ENCODE measurements at regions not wholly inside any gene's neighbourhood (a gene's known extent, or its start where the extent isn't known, plus 50 kb on each side); places are given as distances from the start of the nearest gene placed in this dataset.

DNA sequence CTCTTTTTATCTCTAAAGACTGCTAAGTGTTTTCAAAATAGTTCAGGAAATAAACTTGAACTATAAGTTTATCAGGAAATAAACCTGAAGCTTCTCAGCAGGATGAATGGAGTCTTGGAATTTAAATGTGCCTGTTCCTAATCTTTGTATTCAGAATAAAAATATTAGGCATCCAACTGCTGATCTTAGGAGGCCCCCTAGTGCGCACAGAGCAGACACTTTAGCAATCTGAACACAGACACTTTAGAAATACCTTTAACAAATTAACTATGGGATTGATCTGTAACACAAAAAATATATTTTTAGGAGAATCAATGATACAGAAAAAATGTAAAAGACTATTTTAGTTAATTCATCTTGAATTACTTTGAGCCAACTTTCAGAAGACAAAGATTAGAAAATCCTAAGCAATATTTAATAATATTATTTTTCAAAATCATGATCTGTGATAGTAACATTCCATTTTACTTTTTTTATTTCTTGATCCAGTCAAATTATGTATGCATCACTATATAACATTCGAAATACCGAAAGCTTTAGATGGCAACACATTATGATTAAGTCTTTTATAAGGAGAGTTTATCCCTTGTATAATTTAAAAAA, 80.9 kb downstream of the SLC41A2 start:
- WGBS = 79% methylated on average over 3 of the region's 3 CpGs
- Histone ChIP-seq H3K4me3 (ENCODE audit: low read depth in 1 of 3, low read length in 3 of 3) (no peak overlapping the region), H3K27me3 (ENCODE audit: control insufficient read depth in 4 of 4, insufficient read depth in 4 of 4, low read length in 3 of 4) (no peaks in the 10 kb centered on the region), H3K36me3 (ENCODE audit: control insufficient read depth in 4 of 4, insufficient read depth in 3 of 4, low read depth in 1 of 4, low read length in 3 of 4) (peaks cover 0 to 3% (median 0%) of the 10 kb centered on the region in 4 donors), H3K27ac (ENCODE audit: low read depth in 1 of 2, low read length in 2 of 2) (no peak overlapping the region), H3K4me1 (ENCODE audit: control insufficient read depth in 4 of 4, insufficient read depth in 4 of 4, low read length in 3 of 4) (no peaks in the 10 kb centered on the region), H3K9me3 (ENCODE audit: control insufficient read depth in 4 of 4, low read length in 3 of 4) (no peaks in the 10 kb centered on the region), H3K9ac (ENCODE audit: low read depth in 1 of 2, low read length in 2 of 2) (no peak overlapping the region)
- TF ChIP-seq TAF1 (conservative IDR thresholded peaks at IDR 0.05) (no peak), GABPA (IDR thresholded peaks at IDR 0.05 in 1 of 2, conservative IDR thresholded peaks at IDR 0.05 in 1 of 2) (no peak), JUND (IDR thresholded peaks at IDR 0.05) (no peak), HNF4G (IDR thresholded peaks at IDR 0.05) (no peak), RAD21 (IDR thresholded peaks at IDR 0.05) (peak; percentile 90 to 93), YY1 (IDR thresholded peaks at IDR 0.05) (no peak), HNF4A (conservative IDR thresholded peaks at IDR 0.05) (no peak), FOXA1 (IDR thresholded peaks at IDR 0.05) (no peak)
- TF ChIP-seq, protein P1, sequence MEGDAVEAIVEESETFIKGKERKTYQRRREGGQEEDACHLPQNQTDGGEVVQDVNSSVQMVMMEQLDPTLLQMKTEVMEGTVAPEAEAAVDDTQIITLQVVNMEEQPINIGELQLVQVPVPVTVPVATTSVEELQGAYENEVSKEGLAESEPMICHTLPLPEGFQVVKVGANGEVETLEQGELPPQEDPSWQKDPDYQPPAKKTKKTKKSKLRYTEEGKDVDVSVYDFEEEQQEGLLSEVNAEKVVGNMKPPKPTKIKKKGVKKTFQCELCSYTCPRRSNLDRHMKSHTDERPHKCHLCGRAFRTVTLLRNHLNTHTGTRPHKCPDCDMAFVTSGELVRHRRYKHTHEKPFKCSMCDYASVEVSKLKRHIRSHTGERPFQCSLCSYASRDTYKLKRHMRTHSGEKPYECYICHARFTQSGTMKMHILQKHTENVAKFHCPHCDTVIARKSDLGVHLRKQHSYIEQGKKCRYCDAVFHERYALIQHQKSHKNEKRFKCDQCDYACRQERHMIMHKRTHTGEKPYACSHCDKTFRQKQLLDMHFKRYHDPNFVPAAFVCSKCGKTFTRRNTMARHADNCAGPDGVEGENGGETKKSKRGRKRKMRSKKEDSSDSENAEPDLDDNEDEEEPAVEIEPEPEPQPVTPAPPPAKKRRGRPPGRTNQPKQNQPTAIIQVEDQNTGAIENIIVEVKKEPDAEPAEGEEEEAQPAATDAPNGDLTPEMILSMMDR (IDR thresholded peaks at IDR 0.05; ENCODE audit: low read depth, low read length, missing input control) = peak; percentile 60
- TF ChIP-seq, protein P2, sequence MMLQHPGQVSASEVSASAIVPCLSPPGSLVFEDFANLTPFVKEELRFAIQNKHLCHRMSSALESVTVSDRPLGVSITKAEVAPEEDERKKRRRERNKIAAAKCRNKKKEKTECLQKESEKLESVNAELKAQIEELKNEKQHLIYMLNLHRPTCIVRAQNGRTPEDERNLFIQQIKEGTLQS (IDR thresholded peaks at IDR 0.05) = no peak
- TF ChIP-seq, protein P3, sequence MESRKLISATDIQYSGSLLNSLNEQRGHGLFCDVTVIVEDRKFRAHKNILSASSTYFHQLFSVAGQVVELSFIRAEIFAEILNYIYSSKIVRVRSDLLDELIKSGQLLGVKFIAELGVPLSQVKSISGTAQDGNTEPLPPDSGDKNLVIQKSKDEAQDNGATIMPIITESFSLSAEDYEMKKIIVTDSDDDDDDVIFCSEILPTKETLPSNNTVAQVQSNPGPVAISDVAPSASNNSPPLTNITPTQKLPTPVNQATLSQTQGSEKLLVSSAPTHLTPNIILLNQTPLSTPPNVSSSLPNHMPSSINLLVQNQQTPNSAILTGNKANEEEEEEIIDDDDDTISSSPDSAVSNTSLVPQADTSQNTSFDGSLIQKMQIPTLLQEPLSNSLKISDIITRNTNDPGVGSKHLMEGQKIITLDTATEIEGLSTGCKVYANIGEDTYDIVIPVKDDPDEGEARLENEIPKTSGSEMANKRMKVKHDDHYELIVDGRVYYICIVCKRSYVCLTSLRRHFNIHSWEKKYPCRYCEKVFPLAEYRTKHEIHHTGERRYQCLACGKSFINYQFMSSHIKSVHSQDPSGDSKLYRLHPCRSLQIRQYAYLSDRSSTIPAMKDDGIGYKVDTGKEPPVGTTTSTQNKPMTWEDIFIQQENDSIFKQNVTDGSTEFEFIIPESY (IDR thresholded peaks at IDR 0.05) = no peak
- DNase-seq (ENCODE audit: low spot score) = no peak

DNA sequence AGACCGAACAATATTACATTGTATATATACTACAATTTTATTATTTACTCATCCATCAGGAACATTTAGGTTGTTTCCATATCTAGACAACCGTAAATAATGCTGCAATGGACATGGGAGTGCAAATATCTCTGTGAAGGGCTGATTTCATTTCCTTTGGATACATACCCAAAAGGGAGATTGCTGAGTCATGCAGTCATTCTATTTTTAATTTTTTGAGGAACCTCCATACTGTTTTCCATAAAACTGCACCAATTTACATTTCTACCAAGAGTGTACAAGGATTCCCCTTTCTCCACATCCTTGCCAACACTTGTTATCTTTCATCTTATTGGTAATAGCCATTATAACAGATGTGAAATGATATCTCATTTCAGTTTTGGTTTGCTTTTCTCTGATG, 84.7 kb downstream of the SLC41A2 start:
- Histone ChIP-seq H3K4me3 (ENCODE audit: low read depth in 1 of 3, low read length in 3 of 3) (no peak overlapping the region), H3K9ac (ENCODE audit: low read depth in 1 of 2, low read length in 2 of 2) (no peak overlapping the region), H3K27me3 (ENCODE audit: control insufficient read depth in 4 of 4, insufficient read depth in 4 of 4, low read length in 3 of 4) (no peaks in the 10 kb centered on the region), H3K4me1 (ENCODE audit: control insufficient read depth in 4 of 4, insufficient read depth in 4 of 4, low read length in 3 of 4) (peaks cover 0 to 3% (median under 1%) of the 10 kb centered on the region in 4 donors), H3K27ac (ENCODE audit: low read depth in 1 of 2, low read length in 2 of 2) (no peak overlapping the region), H3K9me3 (ENCODE audit: control insufficient read depth in 4 of 4, low read length in 3 of 4) (no peaks in the 10 kb centered on the region), H3K36me3 (ENCODE audit: control insufficient read depth in 4 of 4, insufficient read depth in 3 of 4, low read depth in 1 of 4, low read length in 3 of 4) (peaks cover 0 to 3% (median 0%) of the 10 kb centered on the region in 4 donors)
- DNase-seq (ENCODE audit: low spot score) = no peak
- WGBS = 92% methylated on average over 2 of the region's 2 CpGs
- TF ChIP-seq FOXA1 (IDR thresholded peaks at IDR 0.05) (no peak), TAF1 (conservative IDR thresholded peaks at IDR 0.05) (no peak), FOXA2 (IDR thresholded peaks at IDR 0.05) (no peak)
- TF ChIP-seq, protein P2 (IDR thresholded peaks at IDR 0.05) = no peak

DNA sequence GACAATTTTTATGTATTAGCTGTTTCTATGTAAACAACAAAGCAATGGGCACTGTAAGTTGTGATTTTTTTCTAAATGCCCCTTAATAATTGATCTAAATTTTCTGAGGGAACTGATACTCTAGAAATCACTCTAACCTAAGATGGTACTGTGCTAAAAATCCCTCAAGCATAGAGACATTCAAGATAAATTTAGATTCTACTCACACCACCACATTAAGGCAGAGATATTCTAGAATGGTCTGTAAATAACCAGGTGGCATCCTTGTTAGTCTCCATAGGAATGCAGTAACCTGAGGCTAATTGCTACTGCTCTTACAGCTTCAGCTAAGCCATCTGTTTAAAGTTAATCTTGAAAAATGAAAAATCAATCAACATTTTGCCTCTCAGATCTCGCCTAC, 87.3 kb downstream of the SLC41A2 start:
- WGBS = 96% methylated on average over 1 of the region's 1 CpG
- no peaks in the 10 kb centered on the region for H3K27me3 ChIP-seq (ENCODE audit: control insufficient read depth in 4 of 4, insufficient read depth in 4 of 4, low read length in 3 of 4)
- no peaks in the 10 kb centered on the region for H3K9me3 ChIP-seq (ENCODE audit: control insufficient read depth in 4 of 4, low read length in 3 of 4)
- no peak overlapping the region for H3K27ac ChIP-seq (ENCODE audit: low read depth in 1 of 2, low read length in 2 of 2)
- H3K4me1 ChIP-seq (ENCODE audit: control insufficient read depth in 4 of 4, insufficient read depth in 4 of 4, low read length in 3 of 4) = peaks cover 1 to 6% (median 3%) of the 10 kb centered on the region in 4 donors
- no peak for DNase-seq (ENCODE audit: low spot score)
- H3K9ac ChIP-seq (ENCODE audit: low read depth in 1 of 2, low read length in 2 of 2) = no peak overlapping the region
- peaks cover 0 to 3% (median 0%) of the 10 kb centered on the region in 4 donors for H3K36me3 ChIP-seq (ENCODE audit: control insufficient read depth in 4 of 4, insufficient read depth in 3 of 4, low read depth in 1 of 4, low read length in 3 of 4)
- H3K4me3 ChIP-seq (ENCODE audit: low read depth in 1 of 3, low read length in 3 of 3) = no peak overlapping the region
- TF ChIP-seq GABPA (IDR thresholded peaks at IDR 0.05 in 1 of 2, conservative IDR thresholded peaks at IDR 0.05 in 1 of 2) (no peak), RXRA (IDR thresholded peaks at IDR 0.05) (no peak), JUND (IDR thresholded peaks at IDR 0.05) (no peak), EGR1 (IDR thresholded peaks at IDR 0.05; ENCODE audit: low read depth in 2 of 2) (no peak), FOXA2 (IDR thresholded peaks at IDR 0.05) (no peak), SP1 (IDR thresholded peaks at IDR 0.05) (no peak), RAD21 (IDR thresholded peaks at IDR 0.05) (no peak), FOXA1 (IDR thresholded peaks at IDR 0.05) (no peak), TAF1 (conservative IDR thresholded peaks at IDR 0.05) (no peak), NR2F2 (IDR thresholded peaks at IDR 0.05) (no peak), HNF4G (IDR thresholded peaks at IDR 0.05) (no peak), YY1 (IDR thresholded peaks at IDR 0.05) (no peak)
- TF ChIP-seq, protein P4, sequence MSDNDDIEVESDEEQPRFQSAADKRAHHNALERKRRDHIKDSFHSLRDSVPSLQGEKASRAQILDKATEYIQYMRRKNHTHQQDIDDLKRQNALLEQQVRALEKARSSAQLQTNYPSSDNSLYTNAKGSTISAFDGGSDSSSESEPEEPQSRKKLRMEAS (IDR thresholded peaks at IDR 0.05) = no peak
- TF ChIP-seq, protein P2 (IDR thresholded peaks at IDR 0.05) = no peak
- TF ChIP-seq, protein P1 (IDR thresholded peaks at IDR 0.05; ENCODE audit: low read depth, low read length, missing input control) = no peak

Data from liver (tissue), 8 donors.